ENCODE measurements at regions not wholly inside any gene's neighbourhood (a gene's known extent, or its start where the extent isn't known, plus 50 kb on each side); places are given as distances from the start of the nearest gene placed in this dataset.

- no peak overlapping the region for H3K27ac ChIP-seq (ENCODE audit: low read length in 2 of 2)
- TF ChIP-seq CTCF (IDR thresholded peaks at IDR 0.05) (no peak), EZH2 (IDR thresholded peaks at IDR 0.05; ENCODE audit: borderline replicate concordance, insufficient read depth, low read depth, low read length, poor library complexity, severe bottlenecking) (no peak)
- no peaks in the 10 kb centered on the region for H3K79me2 ChIP-seq (ENCODE audit: control insufficient read depth, insufficient read depth, low read length)
- H3K4me1 ChIP-seq (ENCODE audit: control insufficient read depth in 2 of 2, insufficient read depth in 2 of 2, low read length in 2 of 2) = no peaks in the 10 kb centered on the region
- H3K27me3 ChIP-seq (replicated peaks in 1 of 4; ENCODE audit: control extremely low read depth in 1 of 4, control insufficient read depth in 3 of 4, insufficient read depth in 4 of 4, low read length in 3 of 4) = peaks cover 0 to 5% (median 0%) of the 10 kb centered on the region in 4 experiments
- Mint-ChIP-seq H3K9me3 (ENCODE audit: insufficient read depth) (no peaks in the 10 kb centered on the region), H3K4me3 (no peak overlapping the region), H3K27me3 (peaks cover 3% of the 10 kb centered on the region), H3K4me1 (no peaks in the 10 kb centered on the region), H3K27ac (no peak overlapping the region)
- H3K36me3 ChIP-seq (replicated peaks in 1 of 2; ENCODE audit: control extremely low read depth in 1 of 2, control insufficient read depth in 1 of 2, extremely low read depth in 1 of 2, insufficient read depth in 2 of 2, low read length in 1 of 2) = no peaks in the 10 kb centered on the region
- H3K4me3 ChIP-seq (ENCODE audit: control extremely low read depth in 1 of 5, extremely low read depth in 1 of 5, insufficient read depth in 1 of 5, low read depth in 2 of 5, low read length in 4 of 5) = no peak overlapping the region
- H2AFZ ChIP-seq (ENCODE audit: insufficient read depth, low read depth, low read length, poor library complexity, severe bottlenecking) = no peak overlapping the region
- no peak overlapping the region for H3K4me2 ChIP-seq (replicated peaks; ENCODE audit: low read depth, low read length, poor library complexity, severe bottlenecking)
- ChIA-PET POLR2A (no interaction called here), CTCF (no interaction called here)
- WGBS (ENCODE audit: insufficient coverage) = 70% methylated on average over 2 of the region's 4 CpGs
- no peaks in the 10 kb centered on the region for H4K20me1 ChIP-seq (ENCODE audit: control insufficient read depth, insufficient read depth, low read length, poor library complexity, severe bottlenecking)
- no peak overlapping the region for H3K9ac ChIP-seq (ENCODE audit: low read length)
- H3K9me3 ChIP-seq (ENCODE audit: control extremely low read depth in 1 of 3, control insufficient read depth in 2 of 3, insufficient read depth in 1 of 3, low read length in 2 of 3) = peaks cover 0 to 15% (median 0%) of the 10 kb centered on the region in 3 donors
- DNase-seq (no peak), ATAC-seq (ENCODE audit: low read depth) (no peak)
- intact Hi-C loops (cut with micrococcal nuclease) = no loop called here
Measured at GRCh38 chr22:27437570-27437969, 364.0 kb downstream of the MN1 start.

- intact Hi-C loops (cut with micrococcal nuclease) = no loop called here
- DNase-seq (no peak), ATAC-seq (ENCODE audit: low read depth) (no peak)
- no peaks in the 10 kb centered on the region for H3K4me1 ChIP-seq (ENCODE audit: control insufficient read depth in 2 of 2, insufficient read depth in 2 of 2, low read length in 2 of 2)
- no peak overlapping the region for H3K4me2 ChIP-seq (replicated peaks; ENCODE audit: low read depth, low read length, poor library complexity, severe bottlenecking)
- no peaks in the 10 kb centered on the region for H4K20me1 ChIP-seq (ENCODE audit: control insufficient read depth, insufficient read depth, low read length, poor library complexity, severe bottlenecking)
- TF ChIP-seq CTCF (IDR thresholded peaks at IDR 0.05) (no peak), EZH2 (IDR thresholded peaks at IDR 0.05; ENCODE audit: borderline replicate concordance, insufficient read depth, low read depth, low read length, poor library complexity, severe bottlenecking) (no peak)
- H2AFZ ChIP-seq (ENCODE audit: insufficient read depth, low read depth, low read length, poor library complexity, severe bottlenecking) = no peak overlapping the region
- peaks cover 0 to 5% (median 0%) of the 10 kb centered on the region in 4 experiments for H3K27me3 ChIP-seq (replicated peaks in 1 of 4; ENCODE audit: control extremely low read depth in 1 of 4, control insufficient read depth in 3 of 4, insufficient read depth in 4 of 4, low read length in 3 of 4)
- CTCF ChIA-PET = no interaction called here
- H3K9me3 Mint-ChIP-seq (ENCODE audit: insufficient read depth) = no peaks in the 10 kb centered on the region
- H3K27ac ChIP-seq (ENCODE audit: low read length in 2 of 2) = no peak overlapping the region
- H3K36me3 ChIP-seq (replicated peaks in 1 of 2; ENCODE audit: control extremely low read depth in 1 of 2, control insufficient read depth in 1 of 2, extremely low read depth in 1 of 2, insufficient read depth in 2 of 2, low read length in 1 of 2) = no peaks in the 10 kb centered on the region
- H3K79me2 ChIP-seq (ENCODE audit: control insufficient read depth, insufficient read depth, low read length) = no peaks in the 10 kb centered on the region
- POLR2A ChIA-PET = no interaction called here
- H3K27ac Mint-ChIP-seq = no peak overlapping the region
- no peaks in the 10 kb centered on the region for H3K4me1 Mint-ChIP-seq
- H3K27me3 Mint-ChIP-seq = peaks cover 3% of the 10 kb centered on the region
- H3K9me3 ChIP-seq (ENCODE audit: control extremely low read depth in 1 of 3, control insufficient read depth in 2 of 3, insufficient read depth in 1 of 3, low read length in 2 of 3) = peaks cover 0 to 12% (median 0%) of the 10 kb centered on the region in 3 donors
- H3K4me3 Mint-ChIP-seq = no peak overlapping the region
- H3K4me3 ChIP-seq (ENCODE audit: control extremely low read depth in 1 of 5, extremely low read depth in 1 of 5, insufficient read depth in 1 of 5, low read depth in 2 of 5, low read length in 4 of 5) = no peak overlapping the region
- 63% methylated on average over 21 of the region's 22 CpGs for WGBS (ENCODE audit: insufficient coverage)
- no peak overlapping the region for H3K9ac ChIP-seq (ENCODE audit: low read length)
Measured at GRCh38 chr22:27438271-27438980, 363.1 kb downstream of the MN1 start.
